BLaER1 (cell line): ENCODE measurements at regions not wholly inside any gene's neighbourhood (a gene's known extent, or its start where the extent isn't known, plus 50 kb on each side); places are given as distances from the start of the nearest gene placed in this dataset.

Experiments used
- H3K27ac ChIP-seq: shearing (Covaris generic); formaldehyde crosslinking; 2 replicates; pipeline ENCODE4 v1.8.1; 2022
- H3K27me3 ChIP-seq: shearing (Covaris generic); formaldehyde crosslinking; 2 replicates; pipeline ENCODE4 v1.8.1; 2022
- H3K36me3 ChIP-seq: shearing (Covaris generic); formaldehyde crosslinking; 2 replicates; pipeline ENCODE4 v1.8.1; 2022
- H3K4me1 ChIP-seq: shearing (Covaris generic); formaldehyde crosslinking; 2 replicates; pipeline ENCODE4 v1.8.1; 2022
- H3K4me2 ChIP-seq: shearing (Covaris generic); formaldehyde crosslinking; 2 replicates; pipeline ENCODE4 v1.8.1; 2022
- H3K4me3 ChIP-seq: shearing (Covaris generic); formaldehyde crosslinking; 2 replicates; pipeline ENCODE4 v1.8.1; 2022
- H3K9ac ChIP-seq: shearing (Covaris generic); formaldehyde crosslinking; 2 replicates; pipeline ENCODE4 v1.8.1; 2022
- H3K9me3 ChIP-seq: shearing (Covaris generic); formaldehyde crosslinking; 2 replicates; pipeline ENCODE4 v1.8.1; 2022
- H4K20me1 ChIP-seq: shearing (Covaris generic); formaldehyde crosslinking; 2 replicates; pipeline ENCODE4 v1.8.1; 2022
- Cebpa-rat ChIP-seq: shearing (Covaris generic); IDR thresholded peaks from 2 replicates; pipeline ENCODE4 v1.8.1; 2022

GRCh38 chr20:22916021-22916842, 118.9 kb upstream of the SSTR4 start:
- H3K27me3 ChIP-seq = no peaks in the 10 kb centered on the region
- H3K4me3 ChIP-seq = no peak overlapping the region
- no peak overlapping the region for H3K27ac ChIP-seq
- H3K4me2 ChIP-seq = no peak overlapping the region
- H3K9ac ChIP-seq = no peak overlapping the region
- no peaks in the 10 kb centered on the region for H3K36me3 ChIP-seq
- no peak for TF ChIP-seq Cebpa-rat
- H3K4me1 ChIP-seq = peaks cover 30% of the 10 kb centered on the region
- peaks cover 12% of the 10 kb centered on the region; the same call in 1 of the 2 replicates for H3K9me3 ChIP-seq
- H4K20me1 ChIP-seq = no peaks in the 10 kb centered on the region

- Histone ChIP-seq H3K4me2 (no peak overlapping the region; the same call in 1 of the 2 replicates), H4K20me1 (no peaks in the 10 kb centered on the region), H3K27ac (no peak overlapping the region), H3K4me3 (no peak overlapping the region), H3K9me3 (peaks cover 10% of the 10 kb centered on the region; the same call in 1 of the 2 replicates), H3K27me3 (no peaks in the 10 kb centered on the region), H3K9ac (no peak overlapping the region), H3K4me1 (peaks cover 51% of the 10 kb centered on the region), H3K36me3 (no peaks in the 10 kb centered on the region)
- no peak for TF ChIP-seq Cebpa-rat
Observed at GRCh38 chr20:22918286-22918983, 116.7 kb upstream of the SSTR4 start.

GRCh38 chr20:22920898-22921297, 114.2 kb upstream of the SSTR4 start:
- Histone ChIP-seq H3K4me3 (no peak overlapping the region), H3K27ac (peak overlapping the region; percentile 63), H3K4me1 (peaks cover 67% of the 10 kb centered on the region), H3K9ac (no peak overlapping the region), H4K20me1 (no peaks in the 10 kb centered on the region), H3K4me2 (peak overlapping the region; percentile 76), H3K9me3 (peaks cover 8% of the 10 kb centered on the region; the same call in 1 of the 2 replicates), H3K27me3 (no peaks in the 10 kb centered on the region), H3K36me3 (no peaks in the 10 kb centered on the region)
- TF ChIP-seq Cebpa-rat = no peak

- no peak for TF ChIP-seq Cebpa-rat
- peaks cover 67% of the 10 kb centered on the region for H3K4me1 ChIP-seq
- H3K27ac ChIP-seq = peak overlapping the region; percentile 63
- no peaks in the 10 kb centered on the region for H4K20me1 ChIP-seq
- H3K4me3 ChIP-seq = no peak overlapping the region
- H3K4me2 ChIP-seq = peak overlapping the region; percentile 76
- H3K9me3 ChIP-seq = peaks cover 2% of the 10 kb centered on the region; the same call in 1 of the 2 replicates
- no peaks in the 10 kb centered on the region for H3K36me3 ChIP-seq
- no peak overlapping the region for H3K9ac ChIP-seq
- no peaks in the 10 kb centered on the region for H3K27me3 ChIP-seq
Observed at GRCh38 chr20:22921595-22922421, 113.3 kb upstream of the SSTR4 start.

- Histone ChIP-seq H3K4me1 (peaks cover 67% of the 10 kb centered on the region), H3K27me3 (no peaks in the 10 kb centered on the region), H3K27ac (no peak overlapping the region), H4K20me1 (no peaks in the 10 kb centered on the region), H3K4me3 (no peak overlapping the region), H3K4me2 (no peak overlapping the region), H3K9ac (no peak overlapping the region), H3K9me3 (no peaks in the 10 kb centered on the region), H3K36me3 (no peaks in the 10 kb centered on the region)
- no peak for TF ChIP-seq Cebpa-rat
Observed at GRCh38 chr20:22922987-22923386, 112.1 kb upstream of the SSTR4 start.

- Histone ChIP-seq H3K27ac (no peak overlapping the region), H3K4me1 (peaks cover 57% of the 10 kb centered on the region), H3K9ac (no peak overlapping the region)
Observed at GRCh38 chr20:22924046-22924737, 110.9 kb upstream of the SSTR4 start.

GRCh38 chr20:22924949-22925612, 110.0 kb upstream of the SSTR4 start:
- Histone ChIP-seq H3K4me1 (peaks cover 48% of the 10 kb centered on the region), H3K9ac (no peak overlapping the region), H3K4me3 (no peak overlapping the region), H3K27ac (no peak overlapping the region), H3K4me2 (peak overlapping the region; percentile 6; the same call in 1 of the 2 replicates), H3K36me3 (no peaks in the 10 kb centered on the region), H3K9me3 (no peaks in the 10 kb centered on the region), H3K27me3 (no peaks in the 10 kb centered on the region), H4K20me1 (no peaks in the 10 kb centered on the region)
- no peak for TF ChIP-seq Cebpa-rat

More at GRCh38 chr20:22924046-22924737, 110.9 kb upstream of the SSTR4 start:
- no peaks in the 10 kb centered on the region for H3K36me3 ChIP-seq
- no peaks in the 10 kb centered on the region for H3K9me3 ChIP-seq
- TF ChIP-seq Cebpa-rat = no peak
- no peaks in the 10 kb centered on the region for H3K27me3 ChIP-seq
- H3K4me2 ChIP-seq = peak overlapping the region; percentile 6; the same call in 1 of the 2 replicates
- H4K20me1 ChIP-seq = no peaks in the 10 kb centered on the region
- no peak overlapping the region for H3K4me3 ChIP-seq

GRCh38 chr20:22925613-22925983, 109.5 kb upstream of the SSTR4 start:
- H3K27ac ChIP-seq = no peak overlapping the region
- no peak overlapping the region for H3K4me3 ChIP-seq
- H3K4me2 ChIP-seq = no peak overlapping the region
- no peaks in the 10 kb centered on the region for H4K20me1 ChIP-seq
- no peaks in the 10 kb centered on the region for H3K9me3 ChIP-seq
- no peaks in the 10 kb centered on the region for H3K27me3 ChIP-seq
- no peak for TF ChIP-seq Cebpa-rat
- H3K4me1 ChIP-seq = peaks cover 43% of the 10 kb centered on the region
- no peak overlapping the region for H3K9ac ChIP-seq
- no peaks in the 10 kb centered on the region for H3K36me3 ChIP-seq

GRCh38 chr20:22927537-22927936, 107.6 kb upstream of the SSTR4 start:
- H3K27me3 ChIP-seq = no peaks in the 10 kb centered on the region
- no peak for TF ChIP-seq Cebpa-rat
- no peaks in the 10 kb centered on the region for H3K9me3 ChIP-seq
- H3K9ac ChIP-seq = no peak overlapping the region
- no peaks in the 10 kb centered on the region for H3K36me3 ChIP-seq
- no peak overlapping the region for H3K4me2 ChIP-seq
- H4K20me1 ChIP-seq = no peaks in the 10 kb centered on the region
- H3K4me1 ChIP-seq = peaks cover 24% of the 10 kb centered on the region
- H3K4me3 ChIP-seq = no peak overlapping the region
- H3K27ac ChIP-seq = no peak overlapping the region
